22Rv1 (cell line): ENCODE measurements at regions not wholly inside any gene's neighbourhood (a gene's known extent, or its start where the extent isn't known, plus 50 kb on each side); places are given as distances from the start of the nearest gene placed in this dataset.

Source experiments
- CTCF ChIP-seq: fragments of 450-650 bp; IDR thresholded peaks from 2 replicates; pipeline ENCODE4 v1.5.1; 2017; ENCODE audit warnings: mild to moderate bottlenecking
- ZFX ChIP-seq: fragments of 450-650 bp; IDR thresholded peaks from 2 replicates; pipeline ENCODE4 v1.6.1; 2017; ENCODE audit warnings: antibody characterized with exemption, borderline replicate concordance

- TF ChIP-seq CTCF: no peak
- no peak for TF ChIP-seq ZFX
These were observed 65.4 kb upstream of the SLC22A16 start for GRCh38 chr6:110541701-110542309.
